Natural killer cell (primary cell): ENCODE measurements at regions not wholly inside any gene's neighbourhood (a gene's known extent, or its start where the extent isn't known, plus 50 kb on each side); places are given as distances from the start of the nearest gene placed in this dataset.

Experiments used
- ATAC-seq, 3 donors: fragments of 150-1000 bp in 2 of 3; fragments of 200-7000 bp in 1 of 3; cut with Tn5 transposase; 1 replicate in 1 of 3; 2 replicates in 2 of 3; pipeline ENCODE4 v1.10.0; 2021; ENCODE audit warnings: mild to moderate bottlenecking in 2 of 3, moderate library complexity in 2 of 3
- DNase-seq, 2 donors: peaks; one replicate each; pipeline versions ENCODE4 v3.0.0 to v3.0.0-alpha.2; 2013 to 2021; ENCODE audit warnings: mixed read lengths in 1 of 2
- H3K27ac ChIP-seq: one replicate; pipeline ENCODE4 v1.5.1; 2013; ENCODE audit warnings: mild to moderate bottlenecking, low read length
- H3K27me3 ChIP-seq: one replicate; pipeline ENCODE4 v1.6.1; 2013; ENCODE audit warnings: low read length; ENCODE audit not compliant: control insufficient read depth, insufficient read depth
- H3K36me3 ChIP-seq: one replicate; pipeline ENCODE4 v1.6.1; 2013; ENCODE audit warnings: low read length; ENCODE audit not compliant: control insufficient read depth, insufficient read depth
- H3K4me1 ChIP-seq: one replicate; pipeline ENCODE4 v1.6.1; 2013; ENCODE audit warnings: low read length; ENCODE audit not compliant: control insufficient read depth, insufficient read depth
- H3K4me3 ChIP-seq: one replicate; pipeline ENCODE4 v1.5.1; 2013; ENCODE audit warnings: low read length
- H3K9me3 ChIP-seq: one replicate; pipeline ENCODE4 v1.6.1; 2013; ENCODE audit warnings: low read length; ENCODE audit not compliant: control insufficient read depth, insufficient read depth
- H3K27ac Mint-ChIP-seq, 2 donors: one replicate each; pipeline ENCODE4 v1.8.0; 2022; ENCODE audit warnings: mild to moderate bottlenecking in 2 of 2, mixed read lengths in 2 of 2, moderate library complexity in 1 of 2
- H3K27me3 Mint-ChIP-seq, 2 donors: one replicate each; pipeline ENCODE4 v1.8.0; 2022; ENCODE audit warnings: low read depth in 2 of 2, mixed read lengths in 2 of 2
- H3K36me3 Mint-ChIP-seq: one replicate; pipeline ENCODE4 v1.8.0; 2022; ENCODE audit warnings: mixed read lengths
- H3K4me1 Mint-ChIP-seq, 2 donors: one replicate each; pipeline ENCODE4 v1.8.0; 2022; ENCODE audit warnings: mixed read lengths in 2 of 2
- H3K4me3 Mint-ChIP-seq: one replicate; pipeline ENCODE4 v1.8.0; 2022; ENCODE audit warnings: mild to moderate bottlenecking, moderate library complexity, mixed read lengths
- H3K9me3 Mint-ChIP-seq, 2 donors: one replicate each; pipeline ENCODE4 v1.8.0; 2022; ENCODE audit warnings: mixed read lengths in 2 of 2
- CTCF ChIP-seq: fragments of 200-600 bp; IDR thresholded peaks from one replicate; pipeline ENCODE4 v1.8.0; 2022; ENCODE audit warnings: antibody characterized with exemption
- WGBS: methylation state at CpG from one replicate; pipeline ENCODE4 v1.1.7; 2013; ENCODE audit warnings: missing lambda C conversion rate; ENCODE audit not compliant: insufficient coverage; 5-methylcytosine and 5-hydroxymethylcytosine counted together
- intact Hi-C: fragments of 100-400 bp; cut with micrococcal nuclease; formaldehyde crosslinking; loops from one replicate; pipeline ENCODE4 v1.14.2; 2022

GRCh38 chrX:56000729-56001128 lies 231.4 kb upstream of the KLF8 start:
- Mint-ChIP-seq H3K27ac (no peak overlapping the region), H3K4me1 (no peaks in the 10 kb centered on the region), H3K4me3 (no peak overlapping the region), H3K36me3 (no peaks in the 10 kb centered on the region), H3K27me3 (peaks cover 0 to 9% of the 10 kb centered on the region in 2 donors), H3K9me3 (peaks cover 3 to 5% of the 10 kb centered on the region in 2 donors)
- no peak for ATAC-seq
- Histone ChIP-seq H3K4me3 (no peak overlapping the region), H3K27me3 (no peaks in the 10 kb centered on the region), H3K36me3 (no peaks in the 10 kb centered on the region), H3K9me3 (no peaks in the 10 kb centered on the region), H3K27ac (no peak overlapping the region), H3K4me1 (no peaks in the 10 kb centered on the region)
- no peak for DNase-seq
- no peak for TF ChIP-seq CTCF
- intact Hi-C loops: no loop called here

GRCh38 chrX:56025872-56026571 lies 206.1 kb upstream of the KLF8 start:
- no peaks in the 10 kb centered on the region for H3K4me1 Mint-ChIP-seq

GRCh38 chrX:56026815-56027214 lies 205.3 kb upstream of the KLF8 start:
- no peak for ATAC-seq
- Histone ChIP-seq H3K27ac (no peak overlapping the region), H3K27me3 (no peaks in the 10 kb centered on the region), H3K4me3 (no peak overlapping the region), H3K36me3 (no peaks in the 10 kb centered on the region), H3K9me3 (no peaks in the 10 kb centered on the region), H3K4me1 (no peaks in the 10 kb centered on the region)
- 100% methylated on average over 4 of the region's 4 CpGs for WGBS
- TF ChIP-seq CTCF: no peak
- Mint-ChIP-seq H3K36me3 (no peaks in the 10 kb centered on the region), H3K4me1 (no peaks in the 10 kb centered on the region), H3K27ac (no peak overlapping the region), H3K27me3 (no peaks in the 10 kb centered on the region), H3K9me3 (no peaks in the 10 kb centered on the region), H3K4me3 (no peak overlapping the region)
- no peak for DNase-seq
- intact Hi-C loops: no loop called here

More at GRCh38 chrX:56025872-56026571, 206.1 kb upstream of the KLF8 start:
- Histone ChIP-seq H3K4me1 (no peaks in the 10 kb centered on the region), H3K27ac (no peak overlapping the region), H3K9me3 (no peaks in the 10 kb centered on the region), H3K27me3 (no peaks in the 10 kb centered on the region), H3K36me3 (no peaks in the 10 kb centered on the region), H3K4me3 (no peak overlapping the region)
- Mint-ChIP-seq H3K36me3 (no peaks in the 10 kb centered on the region), H3K9me3 (no peaks in the 10 kb centered on the region), H3K27me3 (no peaks in the 10 kb centered on the region), H3K4me3 (no peak overlapping the region), H3K27ac (no peak overlapping the region)
- ATAC-seq: no peak
- 88% methylated on average over 7 of the region's 11 CpGs for WGBS
- intact Hi-C loops: no loop called here
- no peak for DNase-seq
- TF ChIP-seq CTCF: no peak

GRCh38 chrX:56029188-56029587 lies 203.0 kb upstream of the KLF8 start:
- Mint-ChIP-seq H3K27ac (no peak overlapping the region), H3K36me3 (no peaks in the 10 kb centered on the region), H3K4me1 (no peaks in the 10 kb centered on the region), H3K9me3 (peaks cover 0 to 3% of the 10 kb centered on the region in 2 donors), H3K4me3 (no peak overlapping the region), H3K27me3 (no peaks in the 10 kb centered on the region)
- no peak for DNase-seq
- Histone ChIP-seq H3K27me3 (no peaks in the 10 kb centered on the region), H3K27ac (no peak overlapping the region), H3K4me3 (no peak overlapping the region), H3K4me1 (no peaks in the 10 kb centered on the region), H3K9me3 (no peaks in the 10 kb centered on the region), H3K36me3 (no peaks in the 10 kb centered on the region)
- intact Hi-C loops: no loop called here
- TF ChIP-seq CTCF: no peak
- ATAC-seq: no peak
- 95% methylated on average over 4 of the region's 5 CpGs for WGBS
